DOHH2 (cell line): ENCODE measurements at regions not wholly inside any gene's neighbourhood (a gene's known extent, or its start where the extent isn't known, plus 50 kb on each side); places are given as distances from the start of the nearest gene placed in this dataset.

Experiments
- CTCF ChIP-seq: fragments of 200-600 bp; sonication (generic); IDR thresholded peaks from one replicate; pipeline ENCODE4 v1.5.1; 2014; ENCODE audit warnings: antibody characterized with exemption, mild to moderate bottlenecking, low read depth, low read length; ENCODE audit not compliant: poor library complexity, severe bottlenecking
- EZH2phosphoT487 ChIP-seq: fragments of 200-600 bp; sonication (generic); IDR thresholded peaks from 2 replicates; pipeline ENCODE4 v1.6.1; 2017; ENCODE audit warnings: borderline replicate concordance, mild to moderate bottlenecking, antibody characterized with exemption, low read length, moderate library complexity, mixed read lengths

- TF ChIP-seq CTCF (no peak), EZH2phosphoT487 (no peak)
These were observed 57.0 kb downstream of the PHLDA1 start for GRCh38 chr12:75974323-75975187.
